Smooth muscle cell (in vitro differentiated cells): ENCODE measurements at regions not wholly inside any gene's neighbourhood (a gene's known extent, or its start where the extent isn't known, plus 50 kb on each side); places are given as distances from the start of the nearest gene placed in this dataset.

Source experiments
- DNase-seq: peaks from one replicate; lab custom pipeline; 2025; ENCODE audit not compliant: unreplicated experiment; lab: John Stamatoyannopoulos, UW
- H2AFZ ChIP-seq: fragments of 200-600 bp; sonication (generic); 2 replicates; pipeline ENCODE4 v1.6.0; 2016; ENCODE audit warnings: antibody characterized with exemption, low read depth, mild to moderate bottlenecking
- H3F3A ChIP-seq: fragments of 200-600 bp; sonication (generic); 2 replicates; pipeline ENCODE4 v1.6.0; 2017; ENCODE audit warnings: antibody characterized with exemption, low read depth
- H3K27ac ChIP-seq: fragments of 200-600 bp; sonication (generic); 2 replicates; pipeline ENCODE4 v1.5.1; 2016; ENCODE audit warnings: low read depth, mild to moderate bottlenecking
- H3K27me3 ChIP-seq: fragments of 200-600 bp; sonication (generic); 2 replicates; pipeline ENCODE4 v1.6.1; 2016; ENCODE audit warnings: low read depth, mild to moderate bottlenecking
- H3K36me3 ChIP-seq: fragments of 200-600 bp; sonication (generic); 2 replicates; pipeline ENCODE4 v1.5.1; 2016; ENCODE audit warnings: low read depth
- H3K4me1 ChIP-seq: fragments of 200-600 bp; sonication (generic); 2 replicates; pipeline ENCODE4 v1.5.1; 2016; ENCODE audit warnings: low read depth
- H3K4me2 ChIP-seq: fragments of 200-600 bp; sonication (generic); 2 replicates; pipeline ENCODE4 v1.6.0; 2016; ENCODE audit warnings: mild to moderate bottlenecking
- H3K4me3 ChIP-seq: fragments of 200-600 bp; sonication (generic); 2 replicates; pipeline ENCODE4 v1.5.1; 2016; ENCODE audit warnings: mild to moderate bottlenecking
- H3K79me2 ChIP-seq: fragments of 200-600 bp; sonication (generic); 2 replicates; pipeline ENCODE4 v1.6.0; 2016; ENCODE audit warnings: low read depth, mild to moderate bottlenecking
- H3K9ac ChIP-seq: fragments of 200-600 bp; sonication (generic); 2 replicates; pipeline ENCODE4 v1.6.0; 2016; ENCODE audit warnings: low read depth
- H3K9me3 ChIP-seq: fragments of 200-600 bp; sonication (generic); replicated peaks from 2 replicates; pipeline ENCODE4 v1.5.1; 2016; ENCODE audit warnings: low read depth
- H4K20me1 ChIP-seq: fragments of 200-600 bp; sonication (generic); 2 replicates; pipeline ENCODE4 v1.6.0; 2016; ENCODE audit warnings: low read depth
- CTCF ChIP-seq: fragments of 200-600 bp; sonication (generic); IDR thresholded peaks from 2 replicates; pipeline ENCODE4 v1.5.1; 2017; ENCODE audit warnings: borderline replicate concordance, mild to moderate bottlenecking, antibody characterized with exemption; ENCODE audit not compliant: insufficient read depth, poor library complexity, severe bottlenecking
- WGBS: methylation state at CpG from one replicate; pipeline ENCODE4 v1.1.7; 2016; ENCODE audit warnings: low lambda C conversion rate; 5-methylcytosine and 5-hydroxymethylcytosine counted together

GRCh38 chr14:71483154-71483553, 449.1 kb upstream of the RGS6 start:
- H3K4me3 ChIP-seq: no peak overlapping the region
- H4K20me1 ChIP-seq: peaks cover 91% of the 10 kb centered on the region
- WGBS: 94% methylated on average over 3 of the region's 3 CpGs
- no peak overlapping the region for H3K4me2 ChIP-seq
- no peaks in the 10 kb centered on the region for H3F3A ChIP-seq
- H3K9me3 ChIP-seq: no peaks in the 10 kb centered on the region
- H3K9ac ChIP-seq: no peak overlapping the region
- H3K27ac ChIP-seq: no peak overlapping the region
- H3K79me2 ChIP-seq: peaks cover 34% of the 10 kb centered on the region
- no peaks in the 10 kb centered on the region for H3K4me1 ChIP-seq
- no peak for TF ChIP-seq CTCF
- H3K27me3 ChIP-seq: no peaks in the 10 kb centered on the region
- H3K36me3 ChIP-seq: no peaks in the 10 kb centered on the region
- no peak overlapping the region for H2AFZ ChIP-seq
- DNase-seq: no peak

GRCh38 chr14:71485833-71486232, 446.4 kb upstream of the RGS6 start:
- no peak for TF ChIP-seq CTCF
- no peaks in the 10 kb centered on the region for H3F3A ChIP-seq
- H2AFZ ChIP-seq: no peak overlapping the region
- H3K4me1 ChIP-seq: peaks cover 11% of the 10 kb centered on the region
- H3K36me3 ChIP-seq: no peaks in the 10 kb centered on the region
- H3K27ac ChIP-seq: no peak overlapping the region
- H4K20me1 ChIP-seq: peaks cover 80% of the 10 kb centered on the region
- peaks cover 36% of the 10 kb centered on the region for H3K79me2 ChIP-seq
- H3K4me2 ChIP-seq: no peak overlapping the region
- 98% methylated on average over 2 of the region's 2 CpGs for WGBS
- DNase-seq: no peak
- no peak overlapping the region for H3K9ac ChIP-seq
- H3K9me3 ChIP-seq: no peaks in the 10 kb centered on the region
- no peaks in the 10 kb centered on the region for H3K27me3 ChIP-seq
- no peak overlapping the region for H3K4me3 ChIP-seq

- Histone ChIP-seq H2AFZ (no peak overlapping the region), H3F3A (no peaks in the 10 kb centered on the region), H3K36me3 (no peaks in the 10 kb centered on the region), H3K4me1 (peaks cover 11% of the 10 kb centered on the region), H3K9ac (no peak overlapping the region), H4K20me1 (peaks cover 76% of the 10 kb centered on the region), H3K27me3 (no peaks in the 10 kb centered on the region), H3K79me2 (peaks cover 36% of the 10 kb centered on the region), H3K9me3 (no peaks in the 10 kb centered on the region), H3K4me3 (no peak overlapping the region), H3K27ac (no peak overlapping the region), H3K4me2 (no peak overlapping the region)
- 96% methylated on average over 2 of the region's 2 CpGs for WGBS
- no peak for DNase-seq
- TF ChIP-seq CTCF: no peak
These were observed 445.9 kb upstream of the RGS6 start for GRCh38 chr14:71486279-71486678.

- H3K36me3 ChIP-seq: no peaks in the 10 kb centered on the region
- H3K27me3 ChIP-seq: no peaks in the 10 kb centered on the region
- H3K4me1 ChIP-seq: peaks cover 11% of the 10 kb centered on the region
- no peaks in the 10 kb centered on the region for H3K9me3 ChIP-seq
- peaks cover 34% of the 10 kb centered on the region for H3K79me2 ChIP-seq
- TF ChIP-seq CTCF: no peak
- H4K20me1 ChIP-seq: peaks cover 71% of the 10 kb centered on the region
- no peak overlapping the region for H2AFZ ChIP-seq
- H3K4me3 ChIP-seq: no peak overlapping the region
- no peak for DNase-seq
- no peak overlapping the region for H3K9ac ChIP-seq
- H3F3A ChIP-seq: no peaks in the 10 kb centered on the region
- H3K4me2 ChIP-seq: peak overlapping the region; percentile 16
- peak overlapping the region; percentile 53 for H3K27ac ChIP-seq
These were observed 444.8 kb upstream of the RGS6 start for GRCh38 chr14:71487449-71487848.
